Stimulated activated naive B cell treated with anti-CD40 and anti-IgM and Interleukin-4, amounts not matched to agents 10 μg/mL and 1 μg/mL and 100 μg/mL, for 72 hours (primary cell): ENCODE measurements at regions not wholly inside any gene's neighbourhood (a gene's known extent, or its start where the extent isn't known, plus 50 kb on each side); places are given as distances from the start of the nearest gene placed in this dataset.

ENCODE experiments used
- ATAC-seq, 2 donors: fragments of 150-1000 bp; cut with Tn5 transposase; replicated peaks; 2 replicates each; pipeline ENCODE4 v1.10.0; 2021; ENCODE audit warnings: moderate library complexity in 1 of 2
- DNase-seq: peaks from one replicate; pipeline ENCODE4 v3.0.0; 2021
- H3K27ac Mint-ChIP-seq: one replicate; pipeline ENCODE4 v1.8.0; 2022; ENCODE audit warnings: mild to moderate bottlenecking, mixed read lengths
- H3K27me3 Mint-ChIP-seq, 2 donors: one replicate each; pipeline ENCODE4 v1.8.0; 2022; ENCODE audit warnings: mixed read lengths in 2 of 2
- H3K36me3 Mint-ChIP-seq, 2 donors: one replicate each; pipeline ENCODE4 v1.8.0; 2022; ENCODE audit warnings: mixed read lengths in 2 of 2, mild to moderate bottlenecking in 1 of 2
- H3K4me1 Mint-ChIP-seq, 2 donors: one replicate each; pipeline ENCODE4 v1.8.0; 2022; ENCODE audit warnings: mixed read lengths in 2 of 2, mild to moderate bottlenecking in 1 of 2
- H3K4me3 Mint-ChIP-seq, 2 donors: one replicate each; pipeline ENCODE4 v1.8.0; 2022; ENCODE audit warnings: mild to moderate bottlenecking in 2 of 2, mixed read lengths in 2 of 2, moderate library complexity in 1 of 2
- H3K9me3 Mint-ChIP-seq, 2 donors: one replicate each; pipeline ENCODE4 v1.8.0; 2022; ENCODE audit warnings: mixed read lengths in 2 of 2, mild to moderate bottlenecking in 1 of 2

- Mint-ChIP-seq H3K4me1 (peaks cover 15 to 38% of the 10 kb centered on the region in 2 donors), H3K9me3 (no peaks in the 10 kb centered on the region), H3K27me3 (peaks cover 19 to 25% of the 10 kb centered on the region in 2 donors), H3K27ac (no peak overlapping the region), H3K4me3 (no peak overlapping the region), H3K36me3 (no peaks in the 10 kb centered on the region)
- DNase-seq (no peak), ATAC-seq (peak; percentile 33 to 42)
Measured at GRCh38 chr9:89655990-89656657, 51.3 kb downstream of the GADD45G start.

- no peak for ATAC-seq
- Mint-ChIP-seq H3K9me3 (no peaks in the 10 kb centered on the region), H3K36me3 (no peaks in the 10 kb centered on the region), H3K4me3 (no peak overlapping the region), H3K27me3 (peaks cover 24 to 29% of the 10 kb centered on the region in 2 donors), H3K4me1 (peaks cover 15 to 38% of the 10 kb centered on the region in 2 donors), H3K27ac (no peak overlapping the region)
- DNase-seq: no peak
Measured at GRCh38 chr9:89657295-89657694, 52.5 kb downstream of the GADD45G start.

- Mint-ChIP-seq H3K4me1 (peaks cover 15 to 38% of the 10 kb centered on the region in 2 donors), H3K4me3 (no peak overlapping the region), H3K27ac (no peak overlapping the region)
Measured at GRCh38 chr9:89657765-89658164, 53.0 kb downstream of the GADD45G start.

GRCh38 chr9:89658401-89658800 is 53.6 kb downstream of the GADD45G start:
- H3K4me1 Mint-ChIP-seq: peaks cover 15 to 38% of the 10 kb centered on the region in 2 donors
- no peak overlapping the region for H3K27ac Mint-ChIP-seq
- H3K27me3 Mint-ChIP-seq: peaks cover 35 to 38% of the 10 kb centered on the region in 2 donors
- H3K4me3 Mint-ChIP-seq: no peak overlapping the region
- ATAC-seq (no peak), DNase-seq (no peak)
- no peaks in the 10 kb centered on the region for H3K36me3 Mint-ChIP-seq
- no peaks in the 10 kb centered on the region for H3K9me3 Mint-ChIP-seq

More at GRCh38 chr9:89657765-89658164, 53.0 kb downstream of the GADD45G start:
- Mint-ChIP-seq H3K36me3 (no peaks in the 10 kb centered on the region), H3K27me3 (peaks cover 28 to 33% of the 10 kb centered on the region in 2 donors), H3K9me3 (no peaks in the 10 kb centered on the region)
- ATAC-seq (peak; percentile 63 to 67), DNase-seq (no peak)

- DNase-seq (no peak), ATAC-seq (no peak)
- H3K36me3 Mint-ChIP-seq: no peaks in the 10 kb centered on the region
- H3K4me3 Mint-ChIP-seq: no peak overlapping the region
- peaks cover 15 to 38% of the 10 kb centered on the region in 2 donors for H3K4me1 Mint-ChIP-seq
- no peaks in the 10 kb centered on the region for H3K9me3 Mint-ChIP-seq
- H3K27ac Mint-ChIP-seq: no peak overlapping the region
- H3K27me3 Mint-ChIP-seq: peaks cover 38 to 40% of the 10 kb centered on the region in 2 donors
Measured at GRCh38 chr9:89658931-89659330, 54.1 kb downstream of the GADD45G start.

- no peak for ATAC-seq
- H3K27me3 Mint-ChIP-seq: peaks cover 38 to 41% of the 10 kb centered on the region in 2 donors
Measured at GRCh38 chr9:89659473-89659872, 54.7 kb downstream of the GADD45G start.

GRCh38 chr9:89659891-89660685 is 55.3 kb downstream of the GADD45G start:
- H3K27ac Mint-ChIP-seq: no peak overlapping the region
- peak; percentile 69 to 74 for ATAC-seq
- no peaks in the 10 kb centered on the region for H3K36me3 Mint-ChIP-seq
- no peak overlapping the region for H3K4me3 Mint-ChIP-seq
- no peaks in the 10 kb centered on the region for H3K9me3 Mint-ChIP-seq
- DNase-seq: no peak
- peaks cover 15 to 35% of the 10 kb centered on the region in 2 donors for H3K4me1 Mint-ChIP-seq
- H3K27me3 Mint-ChIP-seq: peaks cover 35 to 37% of the 10 kb centered on the region in 2 donors

More at GRCh38 chr9:89659473-89659872, 54.7 kb downstream of the GADD45G start:
- Mint-ChIP-seq H3K4me3 (no peak overlapping the region), H3K36me3 (no peaks in the 10 kb centered on the region), H3K9me3 (no peaks in the 10 kb centered on the region), H3K27ac (no peak overlapping the region), H3K4me1 (peaks cover 15 to 38% of the 10 kb centered on the region in 2 donors)
- no peak for DNase-seq

- Mint-ChIP-seq H3K9me3 (no peaks in the 10 kb centered on the region), H3K27me3 (peaks cover 26 to 33% of the 10 kb centered on the region in 2 donors), H3K27ac (no peak overlapping the region), H3K4me3 (no peak overlapping the region), H3K4me1 (peaks cover 10 to 24% of the 10 kb centered on the region in 2 donors), H3K36me3 (no peaks in the 10 kb centered on the region)
- DNase-seq (no peak), ATAC-seq (no peak)
Measured at GRCh38 chr9:89661391-89661949, 56.7 kb downstream of the GADD45G start.

GRCh38 chr9:89661956-89662717 is 57.3 kb downstream of the GADD45G start:
- no peak overlapping the region for H3K4me3 Mint-ChIP-seq
- peaks cover 21 to 34% of the 10 kb centered on the region in 2 donors for H3K27me3 Mint-ChIP-seq
- peaks cover 5 to 17% of the 10 kb centered on the region in 2 donors for H3K4me1 Mint-ChIP-seq
- ATAC-seq (peak; percentile 34 to 41), DNase-seq (no peak)
- no peak overlapping the region for H3K27ac Mint-ChIP-seq
- no peaks in the 10 kb centered on the region for H3K36me3 Mint-ChIP-seq
- no peaks in the 10 kb centered on the region for H3K9me3 Mint-ChIP-seq

- DNase-seq (no peak), ATAC-seq (no peak)
- H3K4me1 Mint-ChIP-seq: peaks cover 2 to 15% of the 10 kb centered on the region in 2 donors
- H3K9me3 Mint-ChIP-seq: no peaks in the 10 kb centered on the region
- H3K4me3 Mint-ChIP-seq: no peak overlapping the region
- peaks cover 21 to 34% of the 10 kb centered on the region in 2 donors for H3K27me3 Mint-ChIP-seq
- H3K27ac Mint-ChIP-seq: no peak overlapping the region
- no peaks in the 10 kb centered on the region for H3K36me3 Mint-ChIP-seq
Measured at GRCh38 chr9:89662718-89663613, 58.2 kb downstream of the GADD45G start.

GRCh38 chr9:89663614-89663970 is 58.8 kb downstream of the GADD45G start:
- H3K4me1 Mint-ChIP-seq: peaks cover 2 to 15% of the 10 kb centered on the region in 2 donors
- peaks cover 21 to 34% of the 10 kb centered on the region in 2 donors for H3K27me3 Mint-ChIP-seq
- H3K9me3 Mint-ChIP-seq: no peaks in the 10 kb centered on the region
- DNase-seq (no peak), ATAC-seq (no peak)
- no peak overlapping the region for H3K4me3 Mint-ChIP-seq
- no peak overlapping the region for H3K27ac Mint-ChIP-seq
- H3K36me3 Mint-ChIP-seq: no peaks in the 10 kb centered on the region

- peaks cover 2 to 15% of the 10 kb centered on the region in 2 donors for H3K4me1 Mint-ChIP-seq
- H3K27ac Mint-ChIP-seq: no peak overlapping the region
Measured at GRCh38 chr9:89664010-89664409, 59.2 kb downstream of the GADD45G start.

GRCh38 chr9:89664896-89665329 is 60.1 kb downstream of the GADD45G start:
- Mint-ChIP-seq H3K27me3 (peaks cover 21 to 34% of the 10 kb centered on the region in 2 donors), H3K9me3 (no peaks in the 10 kb centered on the region), H3K36me3 (no peaks in the 10 kb centered on the region), H3K4me3 (no peak overlapping the region), H3K27ac (no peak overlapping the region), H3K4me1 (peaks cover 0 to 8% of the 10 kb centered on the region in 2 donors)
- DNase-seq: no peak
- no peak for ATAC-seq

More at GRCh38 chr9:89664010-89664409, 59.2 kb downstream of the GADD45G start:
- ATAC-seq (no peak), DNase-seq (no peak)
- Mint-ChIP-seq H3K4me3 (no peak overlapping the region), H3K9me3 (no peaks in the 10 kb centered on the region), H3K36me3 (no peaks in the 10 kb centered on the region), H3K27me3 (peaks cover 21 to 34% of the 10 kb centered on the region in 2 donors)
